NCI-H510A (cell line): ENCODE measurements at regions not wholly inside any gene's neighbourhood (a gene's known extent, or its start where the extent isn't known, plus 50 kb on each side); places are given as distances from the start of the nearest gene placed in this dataset.
"Not testable (repeated sequence)": the region's sequence is repeated elsewhere in the genome, so short reads cannot be mapped to it uniquely, and the experiment has no call there.

Experiments
- DNase-seq: peaks from one replicate; lab custom pipeline; 2025; lab: John Stamatoyannopoulos, UW

DNA sequence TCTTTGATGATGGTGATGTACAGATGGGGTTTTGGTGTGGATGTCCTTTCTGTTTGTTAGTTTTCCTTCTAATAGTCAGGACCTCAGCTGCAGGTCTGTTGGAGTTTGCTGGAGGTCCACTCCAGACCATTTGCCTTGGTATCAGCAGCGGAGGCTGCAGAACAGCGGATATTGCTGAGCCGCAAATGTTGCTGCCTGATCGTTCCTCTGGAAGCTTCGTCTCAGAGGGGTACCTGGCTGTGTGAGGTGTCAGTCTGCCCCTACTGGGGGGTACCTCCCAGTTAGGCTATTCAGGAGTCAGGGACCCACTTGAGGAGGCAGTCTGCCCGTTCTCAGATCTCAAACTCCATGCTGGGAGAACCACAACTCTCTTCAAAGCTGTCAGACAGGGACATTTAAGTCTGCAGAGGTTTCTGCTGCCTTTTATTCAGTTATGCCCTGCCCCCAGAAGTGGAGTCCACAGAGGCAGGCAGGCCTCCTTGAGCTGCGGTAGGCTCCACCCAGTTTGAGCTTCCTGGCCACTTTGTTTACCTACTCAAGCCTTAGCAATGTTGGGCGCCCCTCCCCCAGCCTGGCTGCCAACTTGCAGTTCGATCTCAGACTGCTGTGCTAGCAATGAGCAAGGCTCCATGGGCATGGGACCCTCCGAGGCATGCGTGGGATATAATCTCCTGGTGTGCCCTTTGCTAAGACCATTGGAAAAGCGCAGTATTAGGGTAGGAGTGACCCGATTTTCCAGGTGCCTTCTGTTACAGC, 264.5 kb downstream of the MATN1 start:
- not testable (repeated sequence) for DNase-seq

DNA sequence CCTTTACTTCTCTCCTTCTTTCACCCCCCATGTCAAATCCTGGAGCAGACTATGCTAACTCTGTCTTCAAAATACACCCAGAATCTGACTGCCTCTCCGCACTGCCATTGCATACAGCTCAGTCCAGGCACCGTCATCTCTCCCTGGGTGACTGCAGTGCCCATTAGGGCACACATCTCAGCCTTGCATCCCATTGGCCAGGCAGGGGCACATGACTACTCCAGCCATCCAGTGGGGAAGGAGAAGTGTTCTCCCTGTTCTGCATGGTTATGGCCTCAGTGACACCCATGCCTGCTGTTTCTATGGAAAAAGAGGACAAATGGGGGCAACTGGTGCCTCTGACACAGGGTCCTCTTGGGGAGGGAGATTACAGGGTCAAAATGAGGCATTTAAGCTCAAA, 270.5 kb downstream of the MATN1 start:
- no peak for DNase-seq

DNA sequence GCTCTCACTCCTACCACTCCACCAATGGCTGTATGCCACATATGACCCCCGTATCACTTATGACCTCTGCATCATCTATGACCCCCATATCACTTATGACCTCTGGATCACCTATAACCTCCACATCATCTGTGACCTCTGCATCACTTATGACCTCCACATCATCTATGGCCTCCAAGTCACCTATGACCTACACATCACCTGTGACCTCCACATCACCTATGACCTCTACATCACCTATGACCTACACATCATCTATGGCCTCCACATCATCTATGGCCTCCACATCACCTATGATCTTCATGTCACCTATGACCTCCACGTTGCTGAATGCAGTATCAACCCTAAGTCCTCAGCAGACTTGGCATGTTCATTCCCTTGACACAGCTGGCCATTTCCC, 271.2 kb downstream of the MATN1 start:
- no peak for DNase-seq

DNA sequence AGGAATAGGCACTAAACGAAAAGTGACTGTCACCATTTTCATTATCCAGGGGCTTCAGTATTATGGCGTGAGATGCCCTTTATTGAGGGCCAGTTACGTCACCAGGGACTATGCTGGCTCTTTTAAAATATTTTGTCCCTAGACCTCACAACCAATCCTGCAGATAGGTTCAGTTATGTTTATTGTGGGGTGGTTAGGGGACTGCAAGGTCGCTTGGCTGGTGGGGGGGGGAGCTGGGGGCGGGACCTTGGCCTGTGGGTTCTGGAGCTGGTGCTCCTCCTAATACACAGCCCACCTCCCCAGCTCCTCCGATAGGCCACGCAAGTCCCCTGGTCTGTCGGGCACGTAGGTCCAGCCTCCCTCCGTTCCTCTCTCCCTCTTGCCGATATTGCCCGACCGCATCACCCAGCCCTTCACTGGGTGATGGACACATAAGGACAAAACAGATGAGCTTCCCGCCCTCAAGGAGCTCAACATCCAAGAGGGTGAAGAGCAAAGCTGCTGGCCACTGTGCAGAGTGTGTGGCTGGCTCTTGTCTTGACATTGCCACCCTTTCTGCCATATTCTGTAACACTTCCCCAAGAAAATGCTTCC, 271.8 kb downstream of the MATN1 start:
- DNase-seq: no peak

DNA sequence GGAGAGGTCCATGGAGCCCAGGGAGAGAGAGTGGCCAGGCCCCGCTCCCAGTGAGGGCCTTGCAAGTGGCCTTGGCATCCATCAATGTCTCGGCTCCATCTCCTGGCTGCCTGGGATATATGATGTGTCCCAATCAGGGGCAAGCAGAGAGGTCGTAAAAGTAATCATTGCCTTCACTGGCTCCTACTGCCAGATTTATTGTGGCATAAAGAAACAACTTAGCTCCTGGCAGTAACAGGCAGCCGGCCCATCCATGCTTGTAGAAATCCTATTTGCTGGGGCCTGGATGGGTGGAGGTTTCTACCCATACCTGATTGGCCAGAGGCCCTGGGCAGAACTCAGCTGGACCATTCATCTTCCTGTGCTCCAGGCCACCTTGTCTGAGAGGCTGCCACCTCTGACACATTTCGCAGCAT, 272.6 kb downstream of the MATN1 start:
- no peak for DNase-seq

DNA sequence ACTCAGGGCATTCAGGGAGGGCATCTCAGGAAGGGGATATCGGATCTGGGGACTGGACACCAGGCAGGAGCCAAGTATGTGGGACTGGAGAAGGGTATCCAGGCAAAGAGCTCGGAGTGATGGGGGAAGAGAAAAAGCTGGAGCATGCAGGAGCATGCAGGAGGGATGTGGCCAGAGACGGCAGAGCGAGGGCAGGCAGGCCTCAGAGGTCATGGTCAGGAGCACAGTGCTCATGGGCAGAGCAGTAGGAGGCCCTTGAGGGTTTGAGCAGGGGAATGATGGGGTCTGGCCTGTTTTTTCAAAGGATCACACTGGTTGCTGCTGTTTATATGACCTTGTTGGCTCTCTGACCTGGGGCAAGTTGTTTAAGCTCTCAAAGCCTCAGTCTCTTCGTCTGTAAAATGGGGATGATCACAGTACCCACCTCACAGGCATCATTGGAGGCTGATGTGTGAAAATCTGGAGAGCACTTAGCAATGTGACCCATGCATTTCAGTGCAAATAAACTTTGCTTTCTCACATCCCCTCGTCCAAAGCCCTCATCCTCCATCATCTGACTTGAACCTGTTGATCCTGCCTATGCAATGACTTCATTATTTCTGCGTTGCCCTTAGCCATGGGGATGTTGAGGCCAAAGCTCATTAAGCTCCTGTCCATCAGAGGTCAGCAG, 273.1 kb downstream of the MATN1 start:
- DNase-seq: no peak

DNA sequence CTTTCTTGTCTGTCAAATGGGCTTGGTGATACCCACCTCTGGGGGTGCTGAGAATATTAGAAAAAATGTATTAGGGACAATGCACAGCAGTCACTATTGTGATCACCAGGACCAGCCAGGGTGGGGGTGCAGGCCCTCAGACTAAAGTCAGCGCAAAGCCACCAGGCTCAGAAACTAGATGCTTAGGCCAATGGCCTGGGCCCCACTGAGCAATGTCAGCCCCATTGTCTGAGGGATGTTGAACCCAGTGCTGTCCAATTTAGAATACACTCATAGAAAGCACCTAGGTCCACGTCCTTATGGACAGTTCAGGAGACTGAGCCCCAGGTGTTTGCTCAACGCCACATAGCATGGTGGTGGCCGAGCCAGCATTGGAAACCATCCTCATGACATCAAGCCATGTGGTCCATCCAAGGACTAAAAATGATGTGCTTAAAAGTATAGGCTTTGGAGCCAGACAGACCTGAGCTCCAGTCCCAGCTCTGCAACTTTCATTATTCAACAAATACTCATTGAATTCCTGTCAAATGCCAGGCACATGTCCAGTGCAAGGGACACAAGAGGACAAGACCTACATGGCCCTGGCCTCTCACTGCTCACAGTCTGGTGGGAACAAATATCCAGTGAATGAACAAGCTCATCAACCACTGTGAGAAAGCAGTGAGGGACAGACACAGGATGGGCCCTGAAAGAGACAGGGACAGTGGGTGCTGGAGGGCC, 273.8 kb downstream of the MATN1 start:
- DNase-seq: no peak

DNA sequence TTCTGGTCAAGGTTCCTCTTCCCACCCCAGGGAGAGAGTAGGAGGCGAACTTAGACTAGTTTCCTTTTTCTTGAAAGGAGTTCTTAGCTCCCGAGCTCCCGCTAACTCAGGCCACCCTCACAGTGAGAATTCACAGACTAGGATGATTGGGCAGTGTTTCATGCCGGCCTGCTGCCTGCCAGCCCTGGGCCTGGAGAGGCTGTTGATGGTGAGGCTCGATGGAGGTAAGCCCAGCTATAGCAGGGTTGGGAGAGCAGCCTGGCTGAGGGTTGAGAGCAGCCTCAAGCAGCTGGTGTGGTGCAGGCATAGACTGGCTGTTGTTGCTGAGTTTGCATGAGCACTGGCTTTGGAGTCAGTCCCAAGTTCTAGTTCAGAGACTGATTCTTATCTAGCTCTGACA, 274.4 kb downstream of the MATN1 start:
- no peak for DNase-seq

DNA sequence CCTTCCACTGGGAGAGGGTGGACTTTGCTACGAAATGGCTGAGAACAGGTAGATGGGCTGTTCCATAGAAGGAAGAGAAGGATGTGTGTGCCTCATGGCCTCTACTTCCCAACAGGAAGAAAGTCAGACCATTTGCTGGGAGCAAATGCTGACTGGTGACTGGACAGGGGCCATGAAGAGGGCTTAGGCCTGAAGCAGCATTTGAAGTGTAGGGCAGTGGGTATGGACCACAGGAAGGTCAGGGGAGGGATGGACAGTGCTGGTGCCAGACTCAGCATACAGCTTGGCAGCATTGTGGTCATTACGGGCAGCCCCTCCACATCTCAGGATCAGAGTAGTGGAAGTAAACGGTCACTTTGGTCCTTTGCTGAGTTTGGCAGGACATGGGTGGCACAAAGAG, 275.7 kb downstream of the MATN1 start:
- DNase-seq: no peak

DNA sequence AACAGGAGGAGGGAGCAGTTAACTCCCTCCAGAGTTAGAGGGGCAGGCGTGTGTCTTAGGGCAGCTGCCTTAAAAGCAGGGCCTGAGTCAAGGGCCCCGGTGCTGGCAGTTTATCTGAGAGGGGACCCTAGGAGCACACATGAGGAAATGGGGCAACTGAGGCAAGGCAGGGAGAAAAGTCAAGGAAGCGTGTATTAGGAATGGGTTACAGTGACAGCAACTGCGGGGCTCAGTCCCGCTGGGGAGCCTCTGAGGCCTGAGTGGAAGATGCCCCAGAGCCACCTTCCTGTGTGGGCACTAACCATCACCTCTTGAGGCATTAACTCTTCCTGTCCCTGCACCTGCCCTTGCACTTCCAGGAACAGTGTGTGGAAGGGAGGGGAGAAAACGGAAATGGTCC, 276.3 kb downstream of the MATN1 start:
- DNase-seq: no peak

DNA sequence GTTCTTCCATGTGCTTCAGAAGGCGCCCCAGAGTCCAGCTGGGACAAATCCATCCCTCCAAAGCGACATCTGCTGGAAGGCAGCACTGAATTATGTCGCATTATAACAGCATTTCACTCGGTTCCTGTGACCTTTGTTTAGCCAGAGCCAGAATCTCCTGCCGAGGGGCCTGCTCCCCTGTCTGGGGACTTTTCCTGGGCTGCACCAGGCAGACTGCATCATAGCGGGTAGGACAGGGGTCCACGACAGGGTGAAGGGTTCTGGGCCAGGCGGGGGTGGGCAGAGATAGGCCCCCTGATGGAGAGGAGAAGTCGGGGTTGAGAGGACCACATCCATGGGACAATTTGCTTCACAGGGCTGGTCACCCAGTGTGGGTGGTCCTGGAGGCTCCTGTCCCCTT, 276.9 kb downstream of the MATN1 start:
- DNase-seq: no peak

DNA sequence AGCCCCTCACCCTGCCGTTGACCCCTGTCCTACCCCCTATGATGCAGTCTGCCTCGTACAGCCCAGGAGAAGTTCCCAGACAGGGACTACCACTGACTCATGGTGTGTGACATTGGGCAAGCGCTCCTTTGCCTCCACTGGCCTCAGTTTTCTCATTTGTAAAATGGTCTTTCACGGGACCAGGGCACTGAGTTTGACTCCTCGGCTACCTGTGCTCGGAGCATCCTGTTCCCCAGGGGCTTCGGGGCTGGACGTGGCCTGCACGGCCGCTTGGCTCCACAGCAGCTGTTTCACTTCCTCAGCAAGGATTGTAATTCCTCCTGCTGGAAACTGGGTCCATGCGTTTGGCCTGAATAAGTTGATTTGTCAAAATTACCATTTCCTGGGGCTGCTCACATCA, 277.3 kb downstream of the MATN1 start:
- no peak for DNase-seq

DNA sequence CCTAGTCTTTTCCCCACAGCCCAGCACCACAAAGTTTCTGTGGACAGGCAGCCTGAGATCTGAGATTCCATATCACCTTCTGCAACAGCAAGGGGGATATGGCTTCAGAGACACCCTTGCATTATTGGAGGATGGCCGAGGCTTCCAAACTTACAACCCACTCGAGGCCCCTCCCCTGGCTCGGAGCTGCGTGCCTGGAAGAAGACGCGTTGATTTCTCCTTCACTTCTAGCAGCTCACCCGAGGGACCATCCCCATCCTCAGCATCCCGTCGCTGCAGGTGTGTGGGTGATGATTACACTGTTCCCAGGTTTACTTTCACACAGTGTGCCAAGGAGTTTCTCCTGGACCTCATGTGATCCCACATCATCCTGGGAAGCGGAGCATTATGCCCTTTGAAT, 277.9 kb downstream of the MATN1 start:
- no peak for DNase-seq

DNA sequence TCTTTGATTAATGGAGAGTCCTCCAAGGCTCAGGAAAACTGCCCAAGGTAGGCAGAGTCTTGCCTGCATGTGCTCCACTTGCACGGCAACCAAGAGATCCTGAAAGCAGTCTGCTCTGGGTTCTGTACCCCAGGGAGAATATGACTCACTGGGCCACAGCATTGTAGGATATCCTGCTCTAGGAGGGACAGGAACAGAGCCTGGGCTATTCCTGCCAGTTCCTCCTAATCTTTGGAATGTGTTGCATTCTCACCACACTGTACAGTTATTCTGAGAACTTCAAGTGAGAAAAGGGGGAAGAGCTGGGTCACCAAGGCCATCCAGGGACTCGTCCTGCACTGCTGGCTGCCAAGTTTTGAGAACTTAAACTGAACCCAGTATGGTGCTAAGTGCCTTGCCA, 278.5 kb downstream of the MATN1 start:
- DNase-seq: no peak

DNA sequence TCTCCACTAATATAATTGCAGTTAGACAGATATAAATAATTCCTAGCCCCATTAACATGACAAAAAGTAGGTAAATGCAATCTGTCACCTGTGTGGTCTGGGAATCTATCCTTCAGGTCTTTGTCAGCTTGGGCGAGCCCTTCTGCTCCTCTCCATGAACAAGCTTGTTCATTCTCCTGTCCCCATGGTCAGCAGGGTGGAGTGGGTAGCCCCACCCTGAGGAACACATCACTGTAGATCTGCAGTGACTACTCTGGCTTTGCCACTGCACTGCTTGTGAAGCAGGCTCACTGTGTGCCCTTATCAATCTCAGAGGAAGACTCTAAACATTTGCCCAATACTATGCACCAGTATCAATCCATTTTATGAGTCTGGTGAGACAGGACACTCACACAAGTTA, 279.0 kb downstream of the MATN1 start:
- no peak for DNase-seq

DNA sequence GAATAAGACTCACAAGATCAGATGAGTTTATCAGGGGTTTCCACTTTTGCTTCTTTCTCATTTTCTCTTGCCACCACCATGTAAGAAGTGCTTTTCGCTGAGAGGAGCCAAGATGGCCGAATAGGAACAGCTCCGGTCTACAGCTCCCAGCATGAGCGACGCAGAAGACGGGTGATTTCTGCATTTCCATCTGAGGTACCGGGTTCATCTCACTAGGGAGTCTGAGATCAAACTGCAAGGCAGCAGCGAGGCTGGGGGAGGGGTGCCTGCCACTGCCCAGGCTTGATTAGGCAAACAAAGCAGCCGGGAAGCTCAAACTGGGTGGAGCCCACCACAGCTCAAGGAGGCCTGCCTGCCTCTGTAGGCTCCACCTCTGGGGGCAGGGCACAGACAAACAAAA, 285.1 kb downstream of the MATN1 start:
- DNase-seq: not testable (repeated sequence)

DNA sequence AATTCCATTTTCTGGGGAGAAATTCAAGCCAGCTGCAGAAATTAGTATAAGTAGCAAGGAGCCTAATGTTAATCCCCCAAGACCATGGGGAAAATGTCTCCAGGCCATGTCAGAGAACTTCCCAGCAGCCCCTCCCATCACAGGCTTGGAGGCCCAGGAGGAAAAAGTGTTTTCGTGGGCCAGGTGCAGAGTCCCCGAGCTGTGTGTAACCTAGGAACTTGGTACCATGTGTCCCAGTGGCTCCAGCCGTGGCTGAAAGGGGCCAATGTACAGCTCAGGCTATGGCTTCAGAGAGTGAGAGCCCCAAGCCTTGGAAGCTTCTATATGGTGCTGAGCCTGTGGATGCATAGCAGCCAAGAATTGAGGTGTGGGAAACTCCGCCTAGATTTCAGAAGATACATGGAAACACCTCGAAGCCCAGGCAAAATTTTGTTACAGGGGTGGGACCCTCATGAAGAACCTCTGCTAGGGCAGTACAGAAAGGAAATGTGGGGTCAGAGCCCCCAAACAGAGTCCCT, 286.3 kb downstream of the MATN1 start:
- DNase-seq: no peak

DNA sequence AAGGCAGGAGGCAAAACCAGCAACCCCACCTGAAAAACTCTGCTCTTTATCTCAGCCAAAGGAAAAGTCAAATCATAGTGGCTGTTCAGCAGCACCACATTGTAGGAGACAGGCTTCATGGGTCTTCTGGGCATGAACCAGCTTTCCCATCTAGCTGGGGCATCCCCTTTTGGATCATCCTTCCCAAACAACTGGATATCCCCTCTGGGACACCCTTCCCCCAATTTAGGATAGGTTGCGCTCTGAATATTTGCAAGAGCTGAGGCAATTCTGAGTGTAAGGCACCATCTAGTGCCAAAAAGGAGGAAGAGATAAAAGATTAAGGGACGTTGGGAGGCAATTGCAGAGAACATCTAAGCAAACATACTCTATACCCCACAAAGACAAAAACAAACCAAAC, 295.8 kb downstream of the MATN1 start:
- DNase-seq: no peak

DNA sequence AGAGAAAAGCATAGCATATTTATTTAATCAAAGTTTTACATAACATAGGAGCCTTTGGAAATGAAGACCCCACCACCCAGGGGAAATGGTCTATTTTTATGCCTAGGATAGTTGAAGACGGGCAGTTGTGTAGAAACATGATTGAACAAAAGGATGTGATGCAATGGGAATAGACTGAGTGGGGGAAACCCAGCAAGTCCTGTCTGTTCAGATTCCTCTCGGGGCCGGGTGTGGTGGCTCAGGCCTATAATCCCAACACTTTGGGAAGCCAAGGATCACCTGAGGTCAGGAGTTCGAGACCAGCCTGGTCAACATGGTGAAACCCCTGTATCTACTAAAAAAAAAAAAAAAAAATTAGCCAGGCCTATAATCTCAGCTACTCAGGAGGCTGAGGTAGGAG, 298.3 kb downstream of the MATN1 start:
- DNase-seq: no peak

DNA sequence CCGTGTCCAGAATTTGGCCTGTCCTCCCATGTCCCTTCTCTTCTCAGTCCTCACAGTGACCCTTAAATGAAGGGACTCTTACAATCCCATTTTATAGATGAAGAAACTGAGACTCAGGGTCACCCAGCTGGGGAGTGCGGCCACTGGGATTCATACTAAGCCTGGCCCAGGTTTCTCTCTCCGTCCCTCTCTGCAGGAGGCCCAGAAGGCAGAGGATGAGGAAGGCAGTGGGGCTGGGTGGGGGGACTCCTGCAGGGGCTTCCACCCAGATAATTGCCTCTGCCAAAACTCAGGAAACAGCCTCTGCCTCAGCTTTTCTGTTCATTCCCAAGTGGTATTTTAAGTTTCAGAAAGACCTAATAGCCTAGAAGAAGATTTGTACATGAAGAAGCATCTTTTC, 299.8 kb downstream of the MATN1 start:
- DNase-seq: no peak

DNA sequence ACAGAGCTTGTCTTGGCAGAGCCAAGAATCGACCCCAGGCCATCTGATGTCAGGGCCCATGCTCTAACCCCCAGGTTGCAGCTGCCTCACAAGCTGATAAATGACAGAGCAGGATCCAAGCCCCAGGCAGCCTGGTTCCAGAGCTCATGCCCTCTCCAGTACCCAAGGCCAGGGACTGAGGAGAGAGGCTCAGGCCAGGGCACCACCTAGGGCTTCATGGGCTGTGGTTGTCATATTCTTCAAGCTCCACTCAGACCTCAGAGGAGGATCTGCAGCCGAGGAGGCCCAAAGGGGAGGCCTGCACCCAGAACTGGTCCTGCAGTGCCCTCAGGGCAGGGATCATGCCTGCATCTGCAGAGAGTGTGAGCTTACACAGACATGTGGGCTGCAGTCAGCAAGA, 301.1 kb downstream of the MATN1 start:
- DNase-seq: no peak

DNA sequence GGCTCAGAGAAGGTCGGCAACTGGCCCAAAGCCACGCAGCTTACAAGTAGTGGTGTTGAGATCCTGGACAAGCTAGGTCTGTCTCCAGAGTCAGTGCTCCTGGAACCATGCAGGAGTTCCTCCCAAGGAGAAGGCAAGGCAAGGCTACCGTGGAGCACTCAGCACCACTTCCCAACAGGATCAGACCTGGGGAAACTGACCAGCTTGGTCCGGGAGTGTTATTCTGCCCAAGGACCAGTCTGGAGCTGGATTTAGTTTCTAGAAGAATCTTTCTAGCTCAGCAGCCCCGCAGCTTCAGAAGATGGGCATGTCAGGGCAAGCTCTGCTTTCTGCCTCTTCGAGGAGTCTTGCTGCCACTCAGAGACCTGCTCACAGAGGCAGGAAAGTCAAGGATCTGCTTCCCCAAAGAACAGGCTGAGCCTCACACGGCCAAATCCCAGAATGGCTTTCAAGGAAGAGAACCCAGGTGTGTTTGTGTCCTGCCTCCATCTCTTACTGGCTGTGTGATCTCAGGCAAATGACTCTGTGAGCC, 302.8 kb downstream of the MATN1 start:
- DNase-seq: no peak
